A549 (cell line): ENCODE measurements at regions not wholly inside any gene's neighbourhood (a gene's known extent, or its start where the extent isn't known, plus 50 kb on each side); places are given as distances from the start of the nearest gene placed in this dataset.

Experiments
- CHD2 ChIP-seq: fragments of 150-350 bp; IDR thresholded peaks from 2 replicates; pipeline ENCODE4 v1.6.1; 2014; ENCODE audit warnings: low read length; ENCODE audit not compliant: partially characterized antibody
- TF ChIP-seq, protein P1 (sequence below): fragments of >200 bp; sonication (Bioruptor Twin); formaldehyde crosslinking; IDR thresholded peaks from 3 replicates; pipeline ENCODE4 v1.5.1; 2016

GRCh38 chr18:40692871-40693270 lies 1262.2 kb upstream of the PIK3C3 start:
- TF ChIP-seq, protein P1, sequence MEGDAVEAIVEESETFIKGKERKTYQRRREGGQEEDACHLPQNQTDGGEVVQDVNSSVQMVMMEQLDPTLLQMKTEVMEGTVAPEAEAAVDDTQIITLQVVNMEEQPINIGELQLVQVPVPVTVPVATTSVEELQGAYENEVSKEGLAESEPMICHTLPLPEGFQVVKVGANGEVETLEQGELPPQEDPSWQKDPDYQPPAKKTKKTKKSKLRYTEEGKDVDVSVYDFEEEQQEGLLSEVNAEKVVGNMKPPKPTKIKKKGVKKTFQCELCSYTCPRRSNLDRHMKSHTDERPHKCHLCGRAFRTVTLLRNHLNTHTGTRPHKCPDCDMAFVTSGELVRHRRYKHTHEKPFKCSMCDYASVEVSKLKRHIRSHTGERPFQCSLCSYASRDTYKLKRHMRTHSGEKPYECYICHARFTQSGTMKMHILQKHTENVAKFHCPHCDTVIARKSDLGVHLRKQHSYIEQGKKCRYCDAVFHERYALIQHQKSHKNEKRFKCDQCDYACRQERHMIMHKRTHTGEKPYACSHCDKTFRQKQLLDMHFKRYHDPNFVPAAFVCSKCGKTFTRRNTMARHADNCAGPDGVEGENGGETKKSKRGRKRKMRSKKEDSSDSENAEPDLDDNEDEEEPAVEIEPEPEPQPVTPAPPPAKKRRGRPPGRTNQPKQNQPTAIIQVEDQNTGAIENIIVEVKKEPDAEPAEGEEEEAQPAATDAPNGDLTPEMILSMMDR: no peak
- no peak for TF ChIP-seq CHD2
